B cell (primary cell): ENCODE measurements at regions not wholly inside any gene's neighbourhood (a gene's known extent, or its start where the extent isn't known, plus 50 kb on each side); places are given as distances from the start of the nearest gene placed in this dataset.

Experiments
- ATAC-seq: fragments of 200-7000 bp; cut with Tn5 transposase; one replicate; pipeline ENCODE4 v1.10.0; 2021; ENCODE audit warnings: low read depth, mild to moderate bottlenecking, moderate number of reproducible peaks, moderate library complexity
- CTCF ChIA-PET: fragments of 350-600 bp; sonication (Branson Sonifier 250); formaldehyde crosslinking; loops from one replicate; lab custom pipeline; 2021; ENCODE audit warnings: antibody characterized with exemption, inconsistent platforms; lab: Charles Lee
- POLR2A ChIA-PET: fragments of 350-600 bp; sonication (Branson Sonifier 250); formaldehyde crosslinking; loops from one replicate; lab custom pipeline; 2021; ENCODE audit warnings: antibody characterized with exemption; lab: Charles Lee
- DNase-seq: peaks from one replicate; pipeline ENCODE4 v3.0.0; 2013
- H2AFZ ChIP-seq: 2 replicates; pipeline ENCODE4 v1.6.1; 2012; ENCODE audit warnings: mild to moderate bottlenecking, low read depth, low read length; ENCODE audit not compliant: insufficient read depth, poor library complexity, severe bottlenecking
- H3K27ac ChIP-seq, 2 donors: 1 replicate in 1 of 2; 2 replicates in 1 of 2; pipeline ENCODE4 v1.5.1; 2012 to 2013; ENCODE audit warnings: low read length in 2 of 2, mild to moderate bottlenecking in 2 of 2, moderate library complexity in 1 of 2
- H3K27me3 ChIP-seq, 4 experiments: fragments of 200-600 bp in 1 of 4; sonication (generic) in 1 of 4; replicated peaks in 1 of 4; 1 replicate in 2 of 4; 2 replicates in 2 of 4; pipeline versions ENCODE4 v1.6.1 to v1.7.0; 2013 to 2016; ENCODE audit warnings: low read length in 3 of 4, mild to moderate bottlenecking in 2 of 4, mixed read lengths in 1 of 4, moderate library complexity in 1 of 4; ENCODE audit not compliant: insufficient read depth in 4 of 4, control insufficient read depth in 3 of 4; ENCODE audit errors: control extremely low read depth in 1 of 4
- H3K36me3 ChIP-seq, 2 experiments: replicated peaks in 1 of 2; 1 replicate in 1 of 2; 2 replicates in 1 of 2; pipeline versions ENCODE4 v1.6.1 to v1.7.1; 2013; ENCODE audit warnings: low read length in 1 of 2; ENCODE audit not compliant: insufficient read depth in 2 of 2, control insufficient read depth in 1 of 2; ENCODE audit errors: control extremely low read depth in 1 of 2, extremely low read depth in 1 of 2
- H3K4me1 ChIP-seq, 2 donors: fragments of 200-600 bp in 1 of 2; sonication (generic) in 1 of 2; 1 replicate in 1 of 2; 2 replicates in 1 of 2; pipeline versions ENCODE4 v1.5.1 to v1.6.1; 2013 to 2017; ENCODE audit warnings: low read length in 2 of 2; ENCODE audit not compliant: control insufficient read depth in 2 of 2, insufficient read depth in 2 of 2
- H3K4me2 ChIP-seq: replicated peaks from 2 replicates; pipeline ENCODE3; 2012; ENCODE audit warnings: mild to moderate bottlenecking, low read depth, low read length; ENCODE audit not compliant: poor library complexity, severe bottlenecking
- H3K4me3 ChIP-seq, 5 experiments: fragments of 200-600 bp in 1 of 5; sonication (generic) in 1 of 5; 1 replicate in 3 of 5; 2 replicates in 2 of 5; pipeline versions ENCODE4 v1.5.1 to v1.7.0; 2011 to 2016; ENCODE audit warnings: low read length in 4 of 5, mild to moderate bottlenecking in 4 of 5, low read depth in 2 of 5, control low read depth in 1 of 5, moderate library complexity in 1 of 5; ENCODE audit not compliant: insufficient read depth in 1 of 5; ENCODE audit errors: control extremely low read depth in 1 of 5, extremely low read depth in 1 of 5
- H3K79me2 ChIP-seq: fragments of 200-600 bp; sonication (generic); one replicate; pipeline ENCODE4 v1.6.0; 2016; ENCODE audit warnings: low read length; ENCODE audit not compliant: control insufficient read depth, insufficient read depth
- H3K9ac ChIP-seq: fragments of 200-600 bp; sonication (generic); 2 replicates; pipeline ENCODE4 v1.6.1; 2017; ENCODE audit warnings: mild to moderate bottlenecking, low read length, moderate library complexity
- H3K9me3 ChIP-seq, 3 donors: one replicate each; pipeline versions ENCODE4 v1.6.1 to v1.7.1; 2013; ENCODE audit warnings: low read length in 2 of 3; ENCODE audit not compliant: control insufficient read depth in 2 of 3, insufficient read depth in 1 of 3; ENCODE audit errors: control extremely low read depth in 1 of 3
- H4K20me1 ChIP-seq: 2 replicates; pipeline ENCODE4 v1.6.0; 2012; ENCODE audit warnings: mild to moderate bottlenecking, low read length; ENCODE audit not compliant: insufficient read depth, control insufficient read depth, poor library complexity, severe bottlenecking
- H3K27ac Mint-ChIP-seq: one replicate; pipeline ENCODE4 v1.8.0; 2021; ENCODE audit warnings: mixed read lengths
- H3K27me3 Mint-ChIP-seq: one replicate; pipeline ENCODE4 v1.8.0; 2021; ENCODE audit warnings: mixed read lengths
- H3K4me1 Mint-ChIP-seq: one replicate; pipeline ENCODE4 v1.8.0; 2021; ENCODE audit warnings: mixed read lengths
- H3K4me3 Mint-ChIP-seq: one replicate; pipeline ENCODE4 v1.8.0; 2021; ENCODE audit warnings: mixed read lengths
- H3K9me3 Mint-ChIP-seq: one replicate; pipeline ENCODE4 v1.8.0; 2022; ENCODE audit warnings: mixed read lengths; ENCODE audit not compliant: insufficient read depth
- CTCF ChIP-seq: fragments of 200-600 bp; IDR thresholded peaks from one replicate; pipeline ENCODE4 v1.8.0; 2022; ENCODE audit warnings: antibody characterized with exemption, mild to moderate bottlenecking
- EZH2 ChIP-seq: IDR thresholded peaks from 2 replicates; pipeline ENCODE4 v1.6.1; 2012; ENCODE audit warnings: borderline replicate concordance, low read depth, mild to moderate bottlenecking, moderate library complexity, low read length; ENCODE audit not compliant: insufficient read depth, poor library complexity, severe bottlenecking
- WGBS: methylation state at CpG from one replicate; pipeline ENCODE4 v1.1.5; 2013; ENCODE audit warnings: missing lambda C conversion rate; ENCODE audit not compliant: insufficient coverage; 5-methylcytosine and 5-hydroxymethylcytosine counted together
- intact Hi-C: fragments of 100-400 bp; cut with micrococcal nuclease; formaldehyde crosslinking; loops from one replicate; pipeline ENCODE4 v1.10.0; 2022

GRCh38 chr19:27716922-27717321 is 1496.0 kb downstream of the UQCRFS1 start:
- intact Hi-C loops = no loop called here
- TF ChIP-seq EZH2 = no peak
- no peak for TF ChIP-seq CTCF
- Mint-ChIP-seq H3K4me3 (no peak overlapping the region), H3K27ac (no peak overlapping the region), H3K27me3 (no peaks in the 10 kb centered on the region), H3K9me3 (peaks cover 25% of the 10 kb centered on the region), H3K4me1 (no peaks in the 10 kb centered on the region)
- no peaks in the 10 kb centered on the region for H3K79me2 ChIP-seq
- H2AFZ ChIP-seq = no peak overlapping the region
- ChIA-PET CTCF (no interaction called here), POLR2A (no interaction called here)
- H3K9me3 ChIP-seq = peaks cover 3 to 25% (median 13%) of the 10 kb centered on the region in 3 donors
- H3K27ac ChIP-seq = no peak overlapping the region
- no peak overlapping the region for H3K4me3 ChIP-seq
- H3K36me3 ChIP-seq = no peaks in the 10 kb centered on the region
- no peak for ATAC-seq
- H4K20me1 ChIP-seq = no peaks in the 10 kb centered on the region
- DNase-seq = no peak
- no peak overlapping the region for H3K9ac ChIP-seq
- no peak overlapping the region for H3K4me2 ChIP-seq
- no peaks in the 10 kb centered on the region for H3K27me3 ChIP-seq
- H3K4me1 ChIP-seq = no peaks in the 10 kb centered on the region
- WGBS = 44% methylated on average over 3 of the region's 3 CpGs

- no peak overlapping the region for H3K27ac ChIP-seq
- no peak overlapping the region for H2AFZ ChIP-seq
- Mint-ChIP-seq H3K4me1 (no peaks in the 10 kb centered on the region), H3K4me3 (no peak overlapping the region), H3K27ac (no peak overlapping the region), H3K9me3 (peaks cover 24% of the 10 kb centered on the region), H3K27me3 (no peaks in the 10 kb centered on the region)
- no peak overlapping the region for H3K9ac ChIP-seq
- DNase-seq = no peak
- H3K79me2 ChIP-seq = no peaks in the 10 kb centered on the region
- intact Hi-C loops = no loop called here
- no peak overlapping the region for H3K4me3 ChIP-seq
- no CpG with 5 or more reads among the region's 2 CpGs for WGBS
- no peak for ATAC-seq
- H4K20me1 ChIP-seq = no peaks in the 10 kb centered on the region
- CTCF ChIA-PET = no interaction called here
- H3K9me3 ChIP-seq = peaks cover 2 to 25% (median 16%) of the 10 kb centered on the region in 3 donors
- H3K27me3 ChIP-seq = no peaks in the 10 kb centered on the region
- no peaks in the 10 kb centered on the region for H3K36me3 ChIP-seq
- POLR2A ChIA-PET = no interaction called here
- H3K4me1 ChIP-seq = no peaks in the 10 kb centered on the region
- no peak overlapping the region for H3K4me2 ChIP-seq
- no peak for TF ChIP-seq CTCF
- TF ChIP-seq EZH2 = no peak
Observed at GRCh38 chr19:27714857-27715256, 1498.1 kb downstream of the UQCRFS1 start.
